Fibroblast of skin of abdomen (primary cell): ENCODE measurements at regions not wholly inside any gene's neighbourhood (a gene's known extent, or its start where the extent isn't known, plus 50 kb on each side); places are given as distances from the start of the nearest gene placed in this dataset.

Experiments used
- DNase-seq: peaks from one replicate; pipeline ENCODE4 v3.0.0-alpha.2; 2013

DNA sequence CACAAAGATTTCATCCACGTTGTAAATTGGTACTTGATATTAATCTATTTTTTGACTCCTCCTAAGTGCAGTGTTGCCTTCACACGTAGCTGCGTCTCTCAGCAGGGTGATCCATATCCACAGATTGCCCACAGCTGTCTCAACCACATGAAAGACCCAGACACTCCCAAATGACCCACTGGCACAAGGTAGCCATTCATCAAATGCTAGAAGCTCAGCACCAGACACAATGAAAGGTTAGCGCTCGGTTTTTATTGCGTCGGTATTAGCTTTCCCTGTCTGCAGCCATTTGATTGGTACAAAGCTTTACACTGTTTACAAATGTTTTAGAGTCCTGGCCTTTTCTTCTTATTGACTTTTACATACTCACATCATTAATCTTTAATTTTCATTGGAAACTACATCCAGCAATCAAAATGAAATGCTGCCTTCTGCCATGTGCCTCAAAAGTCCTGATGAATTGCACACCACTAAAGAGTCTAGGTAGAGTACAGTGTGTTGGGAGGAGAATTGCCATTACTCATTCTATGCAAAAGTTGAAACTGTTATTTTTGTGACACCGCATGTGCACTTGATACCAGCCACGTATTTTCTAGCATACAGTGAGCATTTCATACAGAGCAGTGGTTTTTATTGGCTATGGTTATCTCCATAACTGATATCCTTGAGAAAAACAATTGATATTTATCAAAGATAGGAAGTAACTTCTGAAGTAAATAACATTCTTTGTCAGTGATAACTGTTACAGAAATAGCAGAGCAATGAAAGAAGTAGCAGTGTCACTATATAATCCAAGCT, 127.3 kb upstream of the NUDT7 start:
- no peak for DNase-seq

DNA sequence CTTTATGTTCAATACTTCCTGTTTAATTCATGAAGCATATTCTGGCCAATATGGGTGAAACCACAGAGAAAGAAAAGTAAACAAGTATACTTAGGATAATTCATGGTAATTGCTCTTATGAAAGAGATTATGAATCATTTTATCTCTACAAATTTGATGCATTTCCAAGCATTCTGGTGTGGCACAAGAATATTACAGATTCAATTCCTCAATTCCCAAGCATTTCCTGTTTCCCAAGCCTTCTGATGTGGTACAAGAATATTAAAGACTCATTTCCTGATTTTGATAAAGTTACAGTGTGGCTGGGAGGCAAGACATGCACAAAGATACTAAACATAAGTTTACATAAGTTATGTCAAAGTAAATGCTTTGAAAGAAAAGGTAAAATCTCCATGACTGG, 126.1 kb upstream of the NUDT7 start:
- DNase-seq = peak; percentile 56

DNA sequence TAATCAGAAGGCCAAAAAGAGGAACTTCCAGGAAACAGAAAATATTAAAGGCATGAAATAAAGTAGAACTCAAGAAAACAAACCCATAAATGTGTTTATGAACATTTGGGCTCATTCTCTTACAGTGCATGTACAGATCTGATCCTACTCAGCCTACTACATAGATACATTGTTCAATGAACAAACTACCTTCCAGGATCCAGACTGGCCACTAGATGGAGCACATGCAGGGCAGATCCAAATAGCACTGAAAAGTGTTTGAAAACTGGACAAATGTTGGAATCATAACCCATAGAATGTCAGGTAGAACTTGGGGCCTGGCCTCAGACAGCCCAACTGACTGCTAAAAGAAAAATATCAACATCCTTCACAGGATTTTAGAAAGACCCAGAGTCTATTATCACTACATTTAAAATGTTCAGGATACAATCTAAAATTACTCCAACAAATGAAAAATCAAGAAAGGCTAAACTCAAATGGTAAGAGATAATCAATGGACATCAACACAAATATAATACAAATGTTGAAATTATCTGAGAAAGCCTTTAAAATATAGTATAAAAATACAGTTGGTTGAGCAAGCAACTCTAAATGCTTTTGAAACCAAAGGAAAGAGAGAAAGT, 122.4 kb upstream of the NUDT7 start:
- DNase-seq = peak; percentile 43

DNA sequence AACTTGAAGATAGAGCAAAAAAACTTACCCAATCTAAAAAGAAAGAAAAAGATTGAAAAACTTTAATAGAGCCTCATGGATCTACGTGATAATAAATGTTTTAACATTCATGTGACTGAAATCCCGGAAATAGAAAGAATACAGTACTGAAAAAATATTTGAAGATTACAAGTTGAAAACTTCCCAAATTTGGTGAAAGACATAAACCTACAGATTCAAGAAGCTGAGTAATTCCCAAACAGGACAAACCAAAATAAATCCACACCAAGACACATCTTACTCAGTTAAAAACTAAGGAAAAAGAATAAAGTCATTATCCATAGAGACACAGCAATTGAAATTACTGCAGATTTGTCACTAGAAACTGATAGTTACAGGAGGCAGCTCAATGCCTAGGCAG, 121.8 kb upstream of the NUDT7 start:
- no peak for DNase-seq

DNA sequence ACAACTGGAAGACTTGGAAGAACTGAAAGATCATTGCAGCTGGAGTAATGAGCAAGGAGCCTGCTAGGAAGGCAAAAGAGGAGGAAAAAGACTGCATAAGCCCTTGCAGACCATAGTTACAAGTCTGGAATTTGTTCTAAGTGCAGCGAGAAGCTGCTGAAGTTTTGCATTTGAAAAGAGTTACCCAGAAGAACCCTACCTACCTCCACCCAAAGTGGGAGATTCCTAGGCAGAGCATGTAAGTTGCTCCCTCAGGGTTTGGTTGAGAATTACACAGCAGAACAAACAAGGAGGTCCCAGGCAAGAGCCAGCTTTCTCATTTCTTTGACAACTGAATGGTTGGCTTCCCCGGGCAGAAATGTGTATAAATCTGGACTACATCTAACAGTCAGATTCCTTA, 118.7 kb upstream of the NUDT7 start:
- DNase-seq = no peak

DNA sequence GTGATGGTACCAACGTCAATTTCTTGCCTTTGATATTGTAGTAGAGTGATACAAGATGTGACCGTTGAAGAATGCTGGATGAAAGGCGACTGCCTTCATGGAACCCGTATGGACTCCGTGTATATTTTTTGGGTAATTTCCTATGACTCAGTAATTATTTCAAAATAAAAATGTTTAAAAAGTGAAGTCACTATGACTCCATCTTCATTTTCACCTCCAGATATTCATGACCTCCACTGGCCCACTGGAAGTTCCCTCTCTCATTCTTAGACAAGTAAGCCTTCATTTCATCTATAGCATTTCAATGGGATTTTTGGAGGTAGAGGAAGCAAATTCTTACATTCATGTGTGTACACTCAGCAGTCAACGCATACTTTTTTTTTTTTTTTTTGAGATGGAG, 111.8 kb upstream of the NUDT7 start:
- no peak for DNase-seq

DNA sequence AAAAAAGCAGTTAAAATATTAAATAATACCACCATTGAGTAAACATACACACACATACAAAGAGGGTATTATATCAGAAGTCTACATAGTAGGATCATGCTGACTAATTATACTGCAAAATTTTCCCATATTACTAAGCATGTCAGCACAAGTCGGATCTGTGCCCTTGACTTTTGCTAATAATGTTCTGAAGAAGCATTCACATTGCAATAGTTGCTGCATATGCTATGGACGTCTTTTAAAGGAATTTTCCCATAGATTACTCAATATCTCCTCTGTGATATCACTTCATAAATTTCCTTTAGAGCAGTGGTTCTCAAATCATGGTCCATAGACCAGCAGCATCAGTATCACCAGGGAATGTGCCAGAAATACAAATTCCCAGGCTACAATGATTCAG, 110.9 kb upstream of the NUDT7 start:
- DNase-seq = no peak

DNA sequence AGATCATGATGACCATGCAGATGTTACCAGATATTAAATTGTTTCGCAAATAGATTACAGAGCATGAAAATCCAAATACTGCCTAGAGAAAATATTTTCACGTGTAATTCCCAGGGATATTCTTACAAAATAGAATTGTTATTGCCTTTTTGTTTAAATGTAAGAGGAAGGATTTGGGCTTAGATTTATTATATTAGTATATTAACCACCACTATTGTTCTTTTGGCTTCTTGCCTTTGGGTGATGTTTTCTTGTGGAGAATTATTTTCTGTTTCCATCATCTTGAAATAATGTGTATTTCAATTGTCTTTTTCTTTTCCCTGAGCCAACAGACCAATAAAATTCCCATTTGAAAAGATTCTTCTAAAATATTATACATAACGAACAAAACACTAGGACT, 109.7 kb upstream of the NUDT7 start:
- no peak for DNase-seq

DNA sequence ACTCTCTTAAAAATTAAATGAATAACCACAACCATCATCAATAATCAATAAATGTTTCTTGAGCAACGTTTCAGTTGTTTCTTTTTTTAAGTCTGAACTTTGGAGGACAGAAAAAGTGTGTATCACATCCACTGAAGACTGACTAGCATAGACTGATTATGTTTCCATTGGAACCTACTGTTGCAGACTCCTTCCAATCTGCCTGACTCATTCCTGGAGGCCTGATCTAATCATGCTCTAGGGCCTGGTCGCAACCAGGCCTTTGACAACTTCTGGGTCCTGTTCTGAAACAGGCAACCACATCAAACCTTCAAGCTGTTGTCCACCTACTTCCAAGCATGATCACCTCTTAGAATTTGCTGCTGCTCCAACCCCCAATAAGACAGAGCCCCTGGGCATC, 109.2 kb upstream of the NUDT7 start:
- DNase-seq = no peak

DNA sequence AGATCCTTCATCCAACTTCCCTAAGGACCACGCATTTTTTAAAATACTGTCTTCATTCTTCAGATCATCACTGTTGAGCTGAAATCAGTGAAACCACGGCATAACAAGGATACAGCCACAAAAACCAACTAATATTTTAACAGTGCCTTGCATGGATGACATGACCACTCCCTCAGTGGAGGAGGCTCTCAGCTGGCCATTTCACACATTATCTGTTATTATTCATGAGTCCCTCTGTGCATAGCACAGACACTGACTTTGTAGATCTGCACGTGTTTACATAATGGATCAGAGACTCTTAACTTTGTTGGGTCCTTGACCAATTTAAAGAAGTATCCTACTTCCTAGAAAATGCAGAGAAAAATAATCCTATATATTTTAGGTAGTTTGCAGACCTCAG, 104.8 kb upstream of the NUDT7 start:
- DNase-seq = no peak

DNA sequence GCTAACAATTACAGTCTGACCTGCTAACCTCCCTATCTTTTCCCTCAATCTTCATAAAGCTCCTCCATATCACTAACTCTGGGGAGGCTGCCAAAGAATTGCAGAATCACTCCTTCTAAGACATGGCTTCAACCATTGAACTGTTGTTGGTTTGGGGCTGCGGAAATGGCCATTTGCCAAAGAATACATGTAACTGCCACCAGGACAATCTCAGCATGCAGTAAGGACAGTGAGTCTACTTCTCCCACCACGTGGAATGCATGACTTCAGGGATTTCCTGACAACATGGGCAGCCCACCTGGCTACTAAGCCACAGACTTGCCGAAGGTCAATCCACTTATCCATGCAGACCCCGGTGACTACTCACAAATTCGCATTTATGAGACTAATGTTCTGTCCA, 104.3 kb upstream of the NUDT7 start:
- no peak for DNase-seq

DNA sequence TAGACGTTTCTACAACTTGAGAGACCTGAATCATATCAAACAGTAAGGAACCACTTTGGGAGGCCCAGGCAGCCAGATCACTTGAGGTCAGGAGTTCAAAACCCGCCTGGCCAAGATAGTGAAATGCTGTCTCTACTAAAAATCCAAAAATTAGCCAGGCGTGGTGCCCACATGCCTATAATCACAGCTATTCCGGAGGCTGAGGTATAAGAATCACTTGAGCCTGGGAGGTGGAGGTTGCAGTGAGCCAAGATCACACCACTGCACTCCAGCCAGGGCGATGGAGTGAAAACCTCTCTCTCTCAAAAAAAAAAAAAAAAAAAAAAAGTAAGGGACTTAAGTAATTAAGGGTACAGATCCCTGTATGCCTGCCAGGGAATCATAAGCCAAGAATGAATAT, 103.4 kb upstream of the NUDT7 start:
- DNase-seq = no peak

DNA sequence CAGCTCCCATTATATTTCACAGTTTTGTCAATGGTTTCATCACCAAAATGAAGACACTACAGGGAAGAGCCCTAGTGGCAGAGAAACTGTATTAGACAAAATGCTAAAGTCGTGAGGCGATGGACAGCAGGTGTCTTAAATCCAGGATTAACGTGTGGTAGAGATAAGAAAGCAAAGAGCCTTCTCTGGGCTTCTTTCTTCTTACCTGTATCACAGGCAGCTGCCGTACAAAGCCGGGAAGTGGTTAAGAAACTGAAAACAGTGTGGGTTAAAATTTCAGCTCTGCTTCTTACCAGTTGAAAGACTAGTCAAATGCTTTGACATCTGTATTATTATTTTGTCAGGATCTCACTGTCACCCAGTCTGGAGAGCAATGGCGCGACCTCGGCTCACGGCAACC, 98.2 kb upstream of the NUDT7 start:
- no peak for DNase-seq

DNA sequence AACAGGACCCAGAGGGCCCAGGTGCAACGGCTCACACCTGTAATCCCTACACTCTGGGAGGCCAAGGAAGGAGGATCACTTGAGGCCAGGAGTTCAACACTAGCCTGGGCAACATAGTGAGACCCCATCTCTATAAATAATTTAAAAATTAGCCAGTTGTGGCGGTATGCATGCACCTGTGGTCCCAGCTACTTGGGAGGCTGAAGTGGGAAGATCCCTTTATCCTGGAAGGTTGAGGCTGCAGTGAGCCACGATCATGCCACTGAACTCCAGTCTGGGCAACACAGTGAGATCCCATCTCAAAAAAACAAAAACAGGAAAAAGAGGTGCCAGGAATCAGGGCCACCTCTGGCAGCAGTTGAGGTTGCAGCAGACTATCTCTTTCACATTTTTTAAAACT, 85.7 kb upstream of the NUDT7 start:
- no peak for DNase-seq

DNA sequence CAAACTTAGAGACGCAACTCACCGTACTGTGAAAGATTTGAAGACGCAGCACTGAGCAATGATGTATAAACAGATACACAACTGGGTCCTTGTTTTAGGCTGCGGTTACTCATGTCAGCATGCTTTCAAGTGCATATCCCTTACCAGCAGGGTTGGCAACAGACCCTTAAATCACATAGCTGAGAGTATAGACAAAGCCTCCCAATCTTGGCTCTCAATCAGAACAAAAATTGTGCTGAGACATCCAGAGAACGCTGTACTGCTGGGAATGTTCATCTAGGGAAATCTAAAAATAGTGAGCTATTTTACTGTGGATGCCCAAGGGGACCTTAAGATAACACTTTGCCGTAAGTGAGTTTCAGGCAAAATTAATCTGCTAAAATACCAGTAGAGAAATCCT, 84.4 kb upstream of the NUDT7 start:
- DNase-seq = no peak

DNA sequence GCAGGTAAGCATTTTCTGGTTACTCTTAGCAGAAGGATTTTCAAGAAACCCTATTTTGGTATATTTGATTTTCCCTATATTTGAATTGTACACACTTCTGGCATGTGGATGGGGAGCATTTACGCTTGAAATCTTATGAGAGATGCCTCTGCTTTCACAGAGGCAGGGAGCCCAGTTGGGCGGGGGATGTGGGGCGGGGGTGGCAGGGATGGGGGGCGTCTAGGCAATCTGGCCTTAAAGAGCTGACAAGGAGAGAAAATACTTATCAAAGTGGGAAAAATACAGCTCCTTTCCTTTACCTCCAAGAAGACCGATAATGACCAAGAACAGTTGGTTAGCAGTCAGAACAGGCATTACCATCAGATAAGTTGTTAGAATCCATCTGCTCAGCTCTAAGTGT, 79.1 kb upstream of the NUDT7 start:
- no peak for DNase-seq

DNA sequence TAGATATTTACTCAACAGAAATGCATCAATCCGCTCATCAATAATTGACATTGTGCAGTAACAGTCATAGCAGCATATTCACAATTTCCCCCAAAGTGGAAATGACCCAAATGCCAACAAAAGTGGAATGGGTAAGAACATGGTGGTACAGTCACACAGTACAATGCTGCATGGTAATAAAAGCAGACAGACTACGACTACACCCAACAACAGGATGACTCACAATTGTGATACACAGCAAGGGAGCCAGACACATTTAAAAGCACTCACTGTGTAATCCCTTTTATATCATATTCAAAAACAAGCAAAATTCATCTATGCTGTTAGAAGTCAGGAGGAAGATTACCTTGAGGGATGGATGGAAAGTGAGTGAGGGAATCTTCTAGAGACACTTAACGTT, 76.5 kb upstream of the NUDT7 start:
- DNase-seq = no peak

DNA sequence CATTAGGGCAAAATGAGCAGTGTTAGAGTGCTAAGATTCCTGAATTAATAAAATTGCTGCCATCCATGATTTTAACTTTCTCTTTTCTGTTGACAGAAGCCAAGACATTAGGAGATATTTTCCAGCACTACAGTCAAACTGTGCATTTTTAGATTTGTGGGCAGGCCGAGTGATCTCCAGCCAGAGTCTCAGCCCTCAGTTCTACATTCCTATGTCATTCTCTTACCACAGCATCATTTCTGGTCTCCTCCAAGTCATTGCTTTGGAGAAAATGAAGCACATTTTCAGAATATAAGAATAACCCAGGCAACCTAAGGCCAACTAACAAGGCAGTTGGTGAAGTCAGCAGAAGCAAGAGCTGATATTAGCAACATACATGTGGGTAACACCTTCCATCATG, 74.6 kb upstream of the NUDT7 start:
- no peak for DNase-seq

DNA sequence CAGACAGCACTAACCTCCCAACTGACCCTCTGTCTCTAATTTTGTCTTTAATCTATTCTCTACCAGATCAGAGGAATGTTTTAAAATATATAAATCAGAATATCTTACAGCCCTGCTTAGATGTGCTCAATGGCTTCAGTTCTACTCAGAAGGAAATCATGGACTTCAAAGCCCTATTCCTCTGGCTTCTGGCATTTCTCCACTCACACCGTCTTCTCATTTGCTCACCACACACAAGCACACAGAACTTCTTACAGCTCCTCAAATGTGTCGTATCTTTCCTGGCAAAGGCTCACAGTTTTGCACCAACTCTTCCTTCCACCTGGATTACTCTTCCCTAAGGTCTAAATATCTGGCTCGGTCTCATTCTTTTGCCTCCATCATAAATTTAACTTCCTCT, 71.6 kb upstream of the NUDT7 start:
- no peak for DNase-seq

DNA sequence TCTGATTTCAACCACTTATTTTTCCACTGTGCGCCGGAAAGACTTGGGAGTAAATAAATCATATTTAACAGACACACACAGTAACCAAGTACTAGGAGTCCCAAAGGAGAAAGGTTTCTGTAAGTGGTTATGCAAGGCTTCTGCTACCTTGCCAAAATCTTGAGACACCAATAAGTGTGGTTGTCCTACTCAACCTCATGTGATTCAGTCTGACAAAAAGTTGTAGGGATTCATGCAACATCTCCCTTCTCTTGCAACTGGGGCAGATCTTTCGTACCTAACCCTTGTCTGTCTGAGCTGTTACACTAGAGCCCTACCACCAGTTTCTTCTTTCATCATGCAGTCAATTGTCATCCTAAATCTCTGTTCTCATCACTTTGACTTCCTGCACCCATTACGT, 69.9 kb upstream of the NUDT7 start:
- DNase-seq = no peak

DNA sequence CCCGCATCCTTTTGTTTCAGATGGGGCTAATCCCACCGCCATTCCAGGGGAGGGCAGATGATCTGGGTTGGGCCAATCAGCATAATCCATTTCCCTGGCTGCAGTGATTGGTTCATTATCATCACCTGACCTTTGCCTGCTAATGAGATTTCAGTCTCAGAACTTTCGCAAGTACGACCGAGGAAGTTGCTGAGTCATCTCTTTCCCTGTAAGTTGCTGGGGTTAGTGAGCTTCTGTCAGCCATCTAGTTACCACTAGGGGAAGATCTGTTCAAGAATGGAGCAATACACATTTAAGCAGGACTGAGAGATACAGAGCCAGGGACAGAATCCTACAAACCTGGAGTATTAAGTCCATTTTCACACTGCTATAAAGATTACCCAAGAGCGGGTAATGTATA, 65.3 kb upstream of the NUDT7 start:
- DNase-seq = peak; percentile 15

DNA sequence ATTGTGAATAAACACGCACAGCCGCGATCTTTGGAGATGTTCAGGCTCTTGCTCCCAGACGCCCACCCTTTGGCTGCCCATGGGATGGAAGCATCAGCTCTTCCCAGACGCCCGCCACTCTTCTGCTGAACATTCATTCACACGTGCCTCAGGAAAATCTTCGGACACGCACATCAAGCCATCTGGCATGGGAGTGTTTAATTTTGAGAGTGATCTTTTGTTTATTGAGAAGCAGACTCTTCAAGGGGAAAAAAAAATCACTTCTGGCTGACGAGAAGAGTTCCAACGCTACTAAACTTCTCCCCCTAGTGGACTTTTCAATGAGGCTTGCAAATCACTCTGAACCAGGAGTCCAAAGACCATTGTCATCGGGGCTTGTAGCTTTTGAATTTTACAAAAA, 62.0 kb upstream of the NUDT7 start:
- DNase-seq = peak; percentile 41

DNA sequence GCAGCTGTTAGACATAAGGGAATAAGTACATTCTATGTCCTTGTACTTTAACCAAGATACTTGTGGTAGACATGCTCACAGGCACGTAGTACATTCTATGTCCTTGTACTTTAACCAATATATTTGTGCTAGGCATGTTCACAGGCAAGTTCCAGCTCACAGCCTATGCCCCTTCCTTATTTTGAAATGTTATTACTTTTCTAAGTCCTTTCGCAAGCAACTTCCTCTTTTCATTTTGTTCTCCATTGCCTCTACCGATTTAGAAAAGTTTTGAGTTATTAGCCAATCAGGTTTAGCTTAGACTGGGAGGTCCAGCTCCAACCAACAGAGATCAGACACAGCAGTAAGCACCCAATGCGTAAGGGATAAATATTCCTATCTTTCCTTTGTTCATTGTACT, 60.1 kb upstream of the NUDT7 start:
- DNase-seq = no peak

DNA sequence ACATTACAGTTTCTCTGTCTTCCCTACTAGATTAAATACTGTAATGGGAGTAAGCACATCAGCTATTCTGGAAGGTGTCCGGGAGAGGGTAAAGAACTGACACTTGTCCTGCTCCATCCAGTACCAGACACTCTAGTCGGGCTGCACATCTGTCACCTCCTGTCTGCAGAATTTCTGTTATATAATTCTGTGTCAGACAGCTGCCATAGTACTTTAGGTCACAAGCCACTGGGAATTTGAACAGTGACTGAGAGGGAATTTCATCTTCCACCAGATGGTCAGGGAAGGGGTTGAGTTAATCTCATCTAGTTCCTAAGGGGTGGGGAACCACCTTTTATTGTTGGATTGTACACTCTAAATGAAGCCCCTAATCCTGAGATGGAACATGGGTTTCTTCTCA, 58.6 kb upstream of the NUDT7 start:
- no peak for DNase-seq

DNA sequence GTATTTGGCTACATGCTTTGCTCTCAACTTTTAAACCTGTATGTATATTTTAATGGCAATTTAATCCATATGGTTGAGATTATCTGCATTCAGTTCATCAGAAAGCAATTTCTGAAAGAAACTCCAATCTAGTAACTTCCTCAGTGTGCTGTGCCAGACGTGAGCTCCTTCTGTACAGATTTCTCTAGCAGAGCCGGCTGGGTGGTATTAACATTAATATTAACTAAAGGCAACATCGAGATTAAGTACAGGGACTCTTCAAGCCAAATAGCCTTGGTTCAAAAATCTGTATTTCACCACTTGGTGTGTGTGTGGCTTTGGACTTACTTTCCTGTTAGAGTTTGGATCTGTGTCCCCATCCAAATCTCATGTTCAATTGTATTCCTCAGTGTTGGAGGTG, 55.5 kb upstream of the NUDT7 start:
- no peak for DNase-seq
